ENCODE measurements at regions not wholly inside any gene's neighbourhood (a gene's known extent, or its start where the extent isn't known, plus 50 kb on each side); places are given as distances from the start of the nearest gene placed in this dataset.

DNA sequence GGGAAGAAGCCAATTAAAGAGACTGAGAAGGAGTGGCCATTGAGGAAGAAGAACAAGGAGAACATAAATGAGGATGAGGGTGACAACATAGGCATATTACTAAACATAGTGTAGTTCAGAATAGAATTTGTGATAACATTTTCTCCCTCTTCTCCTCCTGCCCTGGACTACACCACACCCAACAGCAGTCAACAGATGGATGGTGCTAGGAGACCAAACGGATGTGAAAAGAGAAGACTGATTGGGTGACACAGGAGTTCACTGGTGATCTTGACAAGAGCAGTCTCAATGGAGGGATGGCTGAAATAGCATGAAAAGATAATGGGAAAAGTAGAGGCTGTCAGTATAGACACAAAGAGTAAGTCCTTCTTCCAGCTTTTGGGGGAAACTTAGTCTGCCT is 226.5 kb upstream of the FGF13 start:
- DNase-seq (ENCODE audit: low spot score): no peak
- Histone ChIP-seq H3K9me3 (ENCODE audit: low read length) (no peaks in the 10 kb centered on the region), H3K36me3 (ENCODE audit: insufficient read depth, low read length) (no peaks in the 10 kb centered on the region), H3K9me2 (ENCODE audit: insufficient read depth, low read length) (no peaks in the 10 kb centered on the region), H4K20me1 (ENCODE audit: insufficient read depth, low read length) (no peaks in the 10 kb centered on the region), H3K4me2 (ENCODE audit: low read length) (no peak overlapping the region), H3K79me2 (ENCODE audit: insufficient read depth, low read depth, low read length) (no peaks in the 10 kb centered on the region), H3K27ac (ENCODE audit: low read depth, low read length, poor library complexity, severe bottlenecking) (no peak overlapping the region), H3K4me3 (ENCODE audit: low read depth, low read length, poor library complexity, severe bottlenecking) (no peak overlapping the region), H2AFZ (ENCODE audit: low read length) (no peak overlapping the region), H3K4me1 (ENCODE audit: insufficient read depth, low read length, poor library complexity, severe bottlenecking) (no peaks in the 10 kb centered on the region)
- BruUV-seq (replicated peaks): no TSS peak
- ChIA-PET POLR2A (interaction anchor here (0.5 kb wide), 1 partner anchor 579 kb away, joined by 3 read pairs; no protein-coding TSS in a partner anchor), CTCF (ENCODE audit: unreplicated experiment) (no interaction called here)
- intact Hi-C loops (cut with micrococcal nuclease; ENCODE audit: unreplicated experiment): no loop called here
- TF ChIP-seq EZH2phosphoT487 (IDR thresholded peaks at IDR 0.05; ENCODE audit: borderline replicate concordance, low read depth, low read length) (no peak), CTCF (conservative IDR thresholded peaks at IDR 0.05; ENCODE audit: low read length) (no peak)

- Histone ChIP-seq H3K9me3 (ENCODE audit: low read length) (no peaks in the 10 kb centered on the region), H3K79me2 (ENCODE audit: insufficient read depth, low read depth, low read length) (no peaks in the 10 kb centered on the region), H3K4me1 (ENCODE audit: insufficient read depth, low read length, poor library complexity, severe bottlenecking) (no peaks in the 10 kb centered on the region), H3K9me2 (ENCODE audit: insufficient read depth, low read length) (no peaks in the 10 kb centered on the region), H3K4me2 (ENCODE audit: low read length) (no peak overlapping the region), H3K27ac (ENCODE audit: low read depth, low read length, poor library complexity, severe bottlenecking) (no peak overlapping the region), H4K20me1 (ENCODE audit: insufficient read depth, low read length) (no peaks in the 10 kb centered on the region), H3K4me3 (ENCODE audit: low read depth, low read length, poor library complexity, severe bottlenecking) (no peak overlapping the region), H2AFZ (ENCODE audit: low read length) (no peak overlapping the region), H3K36me3 (ENCODE audit: insufficient read depth, low read length) (no peaks in the 10 kb centered on the region)
- POLR2A ChIA-PET: interaction anchor here (0.6 kb wide), 1 partner anchor 630 kb away, joined by 3 read pairs; no protein-coding TSS in a partner anchor
- no TSS peak for BruUV-seq (replicated peaks)
- no peak for DNase-seq (ENCODE audit: low spot score)
- TF ChIP-seq CTCF (conservative IDR thresholded peaks at IDR 0.05; ENCODE audit: low read length) (no peak), EZH2phosphoT487 (IDR thresholded peaks at IDR 0.05; ENCODE audit: borderline replicate concordance, low read depth, low read length) (no peak)
- intact Hi-C loops (cut with micrococcal nuclease; ENCODE audit: unreplicated experiment): no loop called here
- CTCF ChIA-PET (ENCODE audit: unreplicated experiment): no interaction called here
Measured at GRCh38 chrX:138931212-138931611, 219.7 kb upstream of the FGF13 start.

DNA sequence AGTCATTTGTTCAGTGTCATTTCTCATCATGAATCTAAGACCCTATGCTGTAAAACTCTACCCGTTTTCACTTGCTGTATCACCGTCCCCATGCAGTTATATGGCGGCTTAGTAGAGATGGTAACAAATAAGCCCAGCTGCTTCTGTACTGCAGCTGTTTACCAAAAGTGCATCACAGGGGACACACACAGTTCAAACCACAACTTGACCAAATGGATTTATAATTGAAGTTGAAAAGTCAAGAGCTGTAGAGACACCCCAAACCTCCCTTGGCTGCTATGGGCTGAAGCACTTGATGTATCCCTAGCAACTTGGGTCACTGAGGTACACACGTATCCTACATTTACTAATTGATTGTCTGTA is 219.0 kb upstream of the FGF13 start:
- Histone ChIP-seq H3K9me3 (ENCODE audit: low read length) (no peaks in the 10 kb centered on the region), H4K20me1 (ENCODE audit: insufficient read depth, low read length) (no peaks in the 10 kb centered on the region), H3K9me2 (ENCODE audit: insufficient read depth, low read length) (no peaks in the 10 kb centered on the region), H3K4me3 (ENCODE audit: low read depth, low read length, poor library complexity, severe bottlenecking) (no peak overlapping the region), H3K4me2 (ENCODE audit: low read length) (no peak overlapping the region), H3K27ac (ENCODE audit: low read depth, low read length, poor library complexity, severe bottlenecking) (no peak overlapping the region), H3K36me3 (ENCODE audit: insufficient read depth, low read length) (no peaks in the 10 kb centered on the region), H3K4me1 (ENCODE audit: insufficient read depth, low read length, poor library complexity, severe bottlenecking) (no peaks in the 10 kb centered on the region), H3K79me2 (ENCODE audit: insufficient read depth, low read depth, low read length) (no peaks in the 10 kb centered on the region), H2AFZ (ENCODE audit: low read length) (no peak overlapping the region)
- intact Hi-C loops (cut with micrococcal nuclease; ENCODE audit: unreplicated experiment): no loop called here
- no peak for DNase-seq (ENCODE audit: low spot score)
- POLR2A ChIA-PET: no interaction called here
- no TSS peak for BruUV-seq (replicated peaks)
- TF ChIP-seq EZH2phosphoT487 (IDR thresholded peaks at IDR 0.05; ENCODE audit: borderline replicate concordance, low read depth, low read length): no peak
- CTCF ChIA-PET (ENCODE audit: unreplicated experiment): no interaction called here
